Endothelial cell of umbilical vein (primary cell): ENCODE measurements at regions not wholly inside any gene's neighbourhood (a gene's known extent, or its start where the extent isn't known, plus 50 kb on each side); places are given as distances from the start of the nearest gene placed in this dataset.

Experiments
- BruUV-seq: library from RNA; stranded (reverse); fragments of 400-500 nt; replicated peaks from 2 replicates; lab custom pipeline; 2021; lab: Mats Ljungman, UMichigan
- CTCF ChIA-PET: fragments of 300-600, 350-600 bp; sonication (Branson Sonifier 250); formaldehyde crosslinking; loops from one replicate; lab custom pipeline; 2021; ENCODE audit warnings: antibody characterized with exemption, inconsistent platforms; lab: Charles Lee
- POLR2A ChIA-PET: fragments of 300-600, 350-600 bp; sonication (Branson Sonifier 250); formaldehyde crosslinking; loops from one replicate; lab custom pipeline; 2021; ENCODE audit warnings: antibody characterized with exemption, inconsistent platforms; lab: Charles Lee
- DNase-seq: peaks from one replicate; pipeline ENCODE4 v3.0.0-alpha.2; 2011; ENCODE audit warnings: low read depth, low spot score
- FAIRE-seq: peaks from 2 replicates; lab custom pipeline; 2011; peaks lifted over from hg19 to GRCh38; lab: Jason Lieb, UNC
- H2AFZ ChIP-seq: 2 replicates; pipeline ENCODE4 v1.6.0; 2012; ENCODE audit warnings: low read depth, low read length, control low read depth, inconsistent platforms
- H3K27ac ChIP-seq: 2 replicates; pipeline ENCODE4 v1.5.1; 2011; ENCODE audit warnings: low read depth, mild to moderate bottlenecking, control low read depth, low read length, moderate library complexity; ENCODE audit not compliant: insufficient read depth
- H3K27me3 ChIP-seq, 2 experiments: 2 replicates each; pipeline versions ENCODE4 v1.6.0 to v1.6.1; 2011; ENCODE audit warnings: low read length in 2 of 2, mixed read lengths in 1 of 2; ENCODE audit not compliant: control insufficient read depth in 2 of 2, insufficient read depth in 2 of 2
- H3K36me3 ChIP-seq, 2 experiments: 2 replicates in 1 of 2; 3 replicates in 1 of 2; pipeline ENCODE4 v1.5.1; 2011; ENCODE audit warnings: low read length in 2 of 2, mild to moderate bottlenecking in 1 of 2, moderate library complexity in 1 of 2; ENCODE audit not compliant: control insufficient read depth in 2 of 2, insufficient read depth in 2 of 2; ENCODE audit errors: extremely low read depth in 1 of 2
- H3K4me1 ChIP-seq: 3 replicates; pipeline ENCODE4 v1.5.1; 2011; ENCODE audit warnings: mild to moderate bottlenecking, low read length; ENCODE audit not compliant: control insufficient read depth, insufficient read depth; ENCODE audit errors: extremely low read depth
- H3K4me2 ChIP-seq: 2 replicates; pipeline ENCODE4 v1.6.1; 2011; ENCODE audit warnings: low read length, control low read depth, mixed read lengths; ENCODE audit not compliant: insufficient read depth
- H3K4me3 ChIP-seq, 3 experiments: fragments of 200-600 bp in 1 of 3; sonication (generic), shearing (Covaris generic) in 1 of 3; replicated peaks in 1 of 3; 2 replicates each; pipeline ENCODE4 v1.5.1; 2011 to 2016; ENCODE audit warnings: control low read depth in 3 of 3, low read length in 3 of 3, mild to moderate bottlenecking in 2 of 3, inconsistent platforms in 1 of 3, low read depth in 1 of 3, moderate library complexity in 1 of 3; ENCODE audit not compliant: insufficient read depth in 1 of 3
- H3K79me2 ChIP-seq: 2 replicates; pipeline ENCODE4 v1.6.0; 2012; ENCODE audit warnings: low read length, inconsistent platforms; ENCODE audit not compliant: control insufficient read depth, insufficient read depth
- H3K9ac ChIP-seq: replicated peaks from 2 replicates; pipeline ENCODE3; 2011; ENCODE audit warnings: low read length, control low read depth; ENCODE audit not compliant: insufficient read depth; ENCODE audit errors: extremely low read depth
- H3K9me1 ChIP-seq: replicated peaks from 3 replicates; pipeline ENCODE4 v1.6.0; 2011; ENCODE audit warnings: mild to moderate bottlenecking, low read length; ENCODE audit not compliant: control insufficient read depth, insufficient read depth; ENCODE audit errors: extremely low read depth
- H3K9me3 ChIP-seq: replicated peaks from 2 replicates; pipeline ENCODE4 v1.5.1; 2012; ENCODE audit warnings: low read length, inconsistent platforms; ENCODE audit not compliant: control insufficient read depth, insufficient read depth
- H4K20me1 ChIP-seq: replicated peaks from 2 replicates; pipeline ENCODE3; 2011; ENCODE audit warnings: mild to moderate bottlenecking, low read length; ENCODE audit not compliant: control insufficient read depth, insufficient read depth; ENCODE audit errors: extremely low read depth
- EZH2 ChIP-seq: IDR thresholded peaks from 2 replicates; pipeline ENCODE4 v1.6.1; 2012; ENCODE audit warnings: borderline replicate concordance, low read depth, mild to moderate bottlenecking, moderate library complexity, low read length, inconsistent platforms; ENCODE audit not compliant: severe bottlenecking
- FOS ChIP-seq: IDR thresholded peaks from 2 replicates; pipeline ENCODE4 v1.6.1; 2011; ENCODE audit warnings: mild to moderate bottlenecking, low read length, moderate library complexity, borderline replicate concordance; ENCODE audit not compliant: insufficient read depth
- GATA2 ChIP-seq: IDR thresholded peaks from 2 replicates; pipeline ENCODE4 v1.7.0; 2011; ENCODE audit warnings: low read depth, mild to moderate bottlenecking, moderate library complexity, mixed read lengths, low read length; ENCODE audit not compliant: insufficient read length, insufficient read depth
- JUN ChIP-seq: IDR thresholded peaks from 2 replicates; pipeline ENCODE4 v1.6.1; 2011; ENCODE audit warnings: borderline replicate concordance, low read depth; ENCODE audit not compliant: insufficient read length, insufficient read depth
- MYC ChIP-seq: IDR thresholded peaks from one replicate; pipeline ENCODE4 v1.6.1; 2011; ENCODE audit warnings: mild to moderate bottlenecking, low read depth, low read length
- POLR2A ChIP-seq: IDR thresholded peaks from 2 replicates; pipeline ENCODE4 v1.6.1; 2012; ENCODE audit warnings: low read depth, mild to moderate bottlenecking, control low read depth, low read length
- POLR2AphosphoS5 ChIP-seq: IDR thresholded peaks from 2 replicates; pipeline ENCODE4 v1.6.1; 2012; ENCODE audit warnings: low read depth, mild to moderate bottlenecking, control low read depth, low read length, moderate library complexity; ENCODE audit not compliant: insufficient read depth
- dilution Hi-C: fragments of 300-500 bp; cut with MboI; formaldehyde crosslinking; loops from one replicate; pipeline ENCODE4 v1.15.0; 2019; ENCODE audit warnings: low sequenced_read_pairs; ENCODE audit not compliant: extremely low pct_ligation_motif_present
- intact Hi-C: fragments of 100-400 bp; cut with micrococcal nuclease; formaldehyde crosslinking; loops from one replicate; pipeline ENCODE4 v1.10.0; 2022
- TF ChIP-seq, protein P1 (sequence below): IDR thresholded peaks from 2 replicates; pipeline ENCODE4 v1.6.1; 2011; ENCODE audit not compliant: insufficient read depth, insufficient read length
- TF ChIP-seq, protein P2 (sequence below), 2 donors: IDR thresholded peaks; 1 replicate in 1 of 2; 2 replicates in 1 of 2; pipeline ENCODE4 v1.5.1; 2011; ENCODE audit warnings: low read length in 2 of 2, mild to moderate bottlenecking in 2 of 2, moderate library complexity in 2 of 2, control low read depth in 1 of 2, inconsistent platforms in 1 of 2, low read depth in 1 of 2; ENCODE audit not compliant: insufficient read depth in 1 of 2; ENCODE audit errors: extremely low read depth in 1 of 2

DNA sequence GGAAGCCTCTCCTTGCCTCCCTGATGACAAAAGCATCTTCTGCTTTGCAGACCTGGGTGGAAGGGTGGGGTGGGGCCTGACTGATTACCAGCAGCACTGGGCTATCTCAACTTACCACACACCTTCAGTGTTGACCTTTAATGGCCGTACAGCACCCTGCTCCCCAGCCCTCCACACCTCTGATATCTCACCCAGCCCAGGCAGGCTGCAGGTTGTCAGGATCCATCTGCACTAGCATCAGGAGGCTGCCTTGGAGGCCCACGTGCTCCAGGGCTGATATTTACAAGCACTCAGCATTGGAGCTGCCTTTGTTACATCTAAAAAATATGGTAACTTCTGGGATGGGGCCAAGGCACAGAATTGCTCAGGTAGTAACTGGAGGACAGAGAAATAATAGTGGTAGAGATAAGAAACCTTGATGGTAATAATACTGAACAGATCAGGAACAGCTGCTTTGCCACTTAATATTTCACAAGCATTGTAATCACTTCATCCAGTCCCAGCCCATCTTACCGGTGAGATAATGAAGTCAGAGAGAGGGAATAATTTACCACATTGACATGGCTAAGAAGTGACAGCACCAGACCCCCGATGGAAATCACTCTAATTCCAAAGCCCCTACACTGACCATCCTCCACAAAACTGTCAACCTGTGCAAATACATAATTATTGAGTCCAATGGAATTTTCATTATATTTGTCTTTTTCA lies 125.2 kb upstream of the RFLNA start:
- BruUV-seq: no TSS peak
- Histone ChIP-seq H3K9me1 (no peaks in the 10 kb centered on the region), H3K27me3 (no peaks in the 10 kb centered on the region), H3K4me1 (peaks cover 4% of the 10 kb centered on the region), H3K79me2 (no peaks in the 10 kb centered on the region), H2AFZ (no peak overlapping the region), H3K4me2 (no peak overlapping the region), H3K36me3 (no peaks in the 10 kb centered on the region), H3K9me3 (no peaks in the 10 kb centered on the region), H3K27ac (no peak overlapping the region), H3K9ac (no peak overlapping the region), H3K4me3 (no peak overlapping the region), H4K20me1 (no peaks in the 10 kb centered on the region)
- ChIA-PET POLR2A (no interaction called here), CTCF (no interaction called here)
- dilution Hi-C loops: no loop called here
- FAIRE-seq (no peak), DNase-seq (no peak)
- TF ChIP-seq MYC (no peak), POLR2A (no peak), JUN (no peak), POLR2AphosphoS5 (no peak), FOS (no peak), EZH2 (no peak), GATA2 (no peak)
- TF ChIP-seq, protein P1, sequence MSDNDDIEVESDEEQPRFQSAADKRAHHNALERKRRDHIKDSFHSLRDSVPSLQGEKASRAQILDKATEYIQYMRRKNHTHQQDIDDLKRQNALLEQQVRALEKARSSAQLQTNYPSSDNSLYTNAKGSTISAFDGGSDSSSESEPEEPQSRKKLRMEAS: no peak
- TF ChIP-seq, protein P2, sequence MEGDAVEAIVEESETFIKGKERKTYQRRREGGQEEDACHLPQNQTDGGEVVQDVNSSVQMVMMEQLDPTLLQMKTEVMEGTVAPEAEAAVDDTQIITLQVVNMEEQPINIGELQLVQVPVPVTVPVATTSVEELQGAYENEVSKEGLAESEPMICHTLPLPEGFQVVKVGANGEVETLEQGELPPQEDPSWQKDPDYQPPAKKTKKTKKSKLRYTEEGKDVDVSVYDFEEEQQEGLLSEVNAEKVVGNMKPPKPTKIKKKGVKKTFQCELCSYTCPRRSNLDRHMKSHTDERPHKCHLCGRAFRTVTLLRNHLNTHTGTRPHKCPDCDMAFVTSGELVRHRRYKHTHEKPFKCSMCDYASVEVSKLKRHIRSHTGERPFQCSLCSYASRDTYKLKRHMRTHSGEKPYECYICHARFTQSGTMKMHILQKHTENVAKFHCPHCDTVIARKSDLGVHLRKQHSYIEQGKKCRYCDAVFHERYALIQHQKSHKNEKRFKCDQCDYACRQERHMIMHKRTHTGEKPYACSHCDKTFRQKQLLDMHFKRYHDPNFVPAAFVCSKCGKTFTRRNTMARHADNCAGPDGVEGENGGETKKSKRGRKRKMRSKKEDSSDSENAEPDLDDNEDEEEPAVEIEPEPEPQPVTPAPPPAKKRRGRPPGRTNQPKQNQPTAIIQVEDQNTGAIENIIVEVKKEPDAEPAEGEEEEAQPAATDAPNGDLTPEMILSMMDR (IDR thresholded peaks at IDR 0.05; ENCODE audit: extremely low read depth in 1 of 2, insufficient read depth in 1 of 2, low read depth in 1 of 2, low read length in 2 of 2): no peak
- intact Hi-C loops: no loop called here
